ENCODE measurements at regions not wholly inside any gene's neighbourhood (a gene's known extent, or its start where the extent isn't known, plus 50 kb on each side); places are given as distances from the start of the nearest gene placed in this dataset.

GRCh38 chr15:95095250-95095649 is 863.9 kb downstream of the MCTP2 start:
- no peak for TF ChIP-seq EZH2phosphoT487 (IDR thresholded peaks at IDR 0.05; ENCODE audit: low read depth)
- TF ChIP-seq CTCF (IDR thresholded peaks at IDR 0.05; ENCODE audit: low read depth, low read length): no peak
- Histone ChIP-seq H4K20me1 (ENCODE audit: insufficient read depth, low read length) (no peaks in the 10 kb centered on the region), H3K27ac (ENCODE audit: low read length) (no peak overlapping the region), H3K27me3 (ENCODE audit: low read depth, low read length) (no peaks in the 10 kb centered on the region), H3K36me3 (replicated peaks; ENCODE audit: low read depth, low read length) (no peaks in the 10 kb centered on the region), H2AFZ (ENCODE audit: low read depth, low read length) (no peak overlapping the region), H3K79me2 (ENCODE audit: low read length) (no peaks in the 10 kb centered on the region), H3K4me3 (ENCODE audit: low read length) (no peak overlapping the region), H3K4me1 (ENCODE audit: low read length) (no peaks in the 10 kb centered on the region), H3K4me2 (ENCODE audit: low read length) (no peak overlapping the region), H3K9ac (ENCODE audit: low read length) (no peak overlapping the region), H3K9me3 (ENCODE audit: insufficient read depth, low read length) (no peaks in the 10 kb centered on the region; the same call in 1 of the 2 replicates)

- Histone ChIP-seq H4K20me1 (ENCODE audit: insufficient read depth, low read length) (no peaks in the 10 kb centered on the region), H3K4me2 (ENCODE audit: low read length) (no peak overlapping the region), H3K36me3 (replicated peaks; ENCODE audit: low read depth, low read length) (no peaks in the 10 kb centered on the region), H3K9ac (ENCODE audit: low read length) (no peak overlapping the region), H3K4me1 (ENCODE audit: low read length) (no peaks in the 10 kb centered on the region), H3K9me3 (ENCODE audit: insufficient read depth, low read length) (no peaks in the 10 kb centered on the region; the same call in 1 of the 2 replicates), H3K79me2 (ENCODE audit: low read length) (no peaks in the 10 kb centered on the region), H3K4me3 (ENCODE audit: low read length) (no peak overlapping the region), H3K27me3 (ENCODE audit: low read depth, low read length) (no peaks in the 10 kb centered on the region), H2AFZ (ENCODE audit: low read depth, low read length) (no peak overlapping the region), H3K27ac (ENCODE audit: low read length) (no peak overlapping the region)
- TF ChIP-seq CTCF (IDR thresholded peaks at IDR 0.05; ENCODE audit: low read depth, low read length): no peak
- TF ChIP-seq EZH2phosphoT487 (IDR thresholded peaks at IDR 0.05; ENCODE audit: low read depth): no peak
Measured at GRCh38 chr15:95096651-95097050, 865.3 kb downstream of the MCTP2 start.

GRCh38 chr15:95097361-95097760 is 866.0 kb downstream of the MCTP2 start:
- H4K20me1 ChIP-seq (ENCODE audit: insufficient read depth, low read length): no peaks in the 10 kb centered on the region
- H3K79me2 ChIP-seq (ENCODE audit: low read length): no peaks in the 10 kb centered on the region
- no peaks in the 10 kb centered on the region for H3K4me1 ChIP-seq (ENCODE audit: low read length)
- H3K4me2 ChIP-seq (ENCODE audit: low read length): no peak overlapping the region
- no peaks in the 10 kb centered on the region for H3K27me3 ChIP-seq (ENCODE audit: low read depth, low read length)
- TF ChIP-seq CTCF (IDR thresholded peaks at IDR 0.05; ENCODE audit: low read depth, low read length) (no peak), EZH2phosphoT487 (IDR thresholded peaks at IDR 0.05; ENCODE audit: low read depth) (no peak)
- H3K27ac ChIP-seq (ENCODE audit: low read length): no peak overlapping the region
- H3K36me3 ChIP-seq (replicated peaks; ENCODE audit: low read depth, low read length): no peaks in the 10 kb centered on the region
- no peak overlapping the region for H3K4me3 ChIP-seq (ENCODE audit: low read length)
- no peak overlapping the region for H3K9ac ChIP-seq (ENCODE audit: low read length)
- H3K9me3 ChIP-seq (ENCODE audit: insufficient read depth, low read length): no peaks in the 10 kb centered on the region; the same call in 1 of the 2 replicates
- no peak overlapping the region for H2AFZ ChIP-seq (ENCODE audit: low read depth, low read length)

GRCh38 chr15:95105229-95105628 is 873.9 kb downstream of the MCTP2 start:
- H3K9me3 ChIP-seq (ENCODE audit: insufficient read depth, low read length): no peaks in the 10 kb centered on the region

More at GRCh38 chr15:95105229-95105628, 873.9 kb downstream of the MCTP2 start:
- H3K27ac ChIP-seq (ENCODE audit: low read length): no peak overlapping the region
- no peaks in the 10 kb centered on the region for H3K4me1 ChIP-seq (ENCODE audit: low read length)
- no peak overlapping the region for H3K4me2 ChIP-seq (ENCODE audit: low read length)
- no peaks in the 10 kb centered on the region for H4K20me1 ChIP-seq (ENCODE audit: insufficient read depth, low read length)
- H3K79me2 ChIP-seq (ENCODE audit: low read length): no peaks in the 10 kb centered on the region
- no peak for TF ChIP-seq CTCF (IDR thresholded peaks at IDR 0.05; ENCODE audit: low read depth, low read length)
- no peak for TF ChIP-seq EZH2phosphoT487 (IDR thresholded peaks at IDR 0.05; ENCODE audit: low read depth)
- no peak overlapping the region for H2AFZ ChIP-seq (ENCODE audit: low read depth, low read length)
- H3K4me3 ChIP-seq (ENCODE audit: low read length): no peak overlapping the region
- H3K36me3 ChIP-seq (replicated peaks; ENCODE audit: low read depth, low read length): no peaks in the 10 kb centered on the region
- no peak overlapping the region for H3K9ac ChIP-seq (ENCODE audit: low read length)
- H3K27me3 ChIP-seq (ENCODE audit: low read depth, low read length): no peaks in the 10 kb centered on the region

All from OCI-LY3 (cell line).